ENCODE measurements at regions not wholly inside any gene's neighbourhood (a gene's known extent, or its start where the extent isn't known, plus 50 kb on each side); places are given as distances from the start of the nearest gene placed in this dataset.

DNA sequence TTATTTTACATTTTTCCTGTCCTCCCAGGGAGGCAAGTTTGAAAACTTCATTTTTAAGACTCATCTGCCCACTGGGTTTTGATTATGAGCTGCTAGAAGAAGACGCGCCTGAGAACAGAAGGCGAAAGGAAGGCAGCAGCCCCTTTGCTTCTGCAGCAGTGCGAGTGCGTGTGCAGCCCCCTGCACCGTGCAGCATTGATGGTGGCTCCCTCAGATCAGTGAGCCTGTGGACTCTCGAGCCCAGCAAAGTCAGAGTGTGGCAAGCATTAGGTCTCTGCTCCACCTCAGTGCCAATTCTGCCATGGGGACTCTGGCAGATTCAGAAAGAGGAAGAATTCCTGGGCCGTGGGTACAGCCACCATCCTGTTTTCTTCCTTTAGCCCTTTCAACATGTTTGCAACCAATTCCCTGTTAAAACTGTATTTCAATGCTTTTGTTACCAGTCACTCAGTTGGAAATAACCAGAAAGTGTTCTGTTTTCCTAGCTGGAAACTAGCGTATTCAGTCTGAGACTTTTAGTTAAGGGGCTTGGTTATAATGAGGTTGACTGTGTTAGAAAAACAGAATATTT, 134.8 kb upstream of the OGFRL1 start:
- TF ChIP-seq POLR2A (IDR thresholded peaks at IDR 0.05) (no peak), POLR2AphosphoS5 (IDR thresholded peaks at IDR 0.05) (no peak)
- TF ChIP-seq, protein P1, sequence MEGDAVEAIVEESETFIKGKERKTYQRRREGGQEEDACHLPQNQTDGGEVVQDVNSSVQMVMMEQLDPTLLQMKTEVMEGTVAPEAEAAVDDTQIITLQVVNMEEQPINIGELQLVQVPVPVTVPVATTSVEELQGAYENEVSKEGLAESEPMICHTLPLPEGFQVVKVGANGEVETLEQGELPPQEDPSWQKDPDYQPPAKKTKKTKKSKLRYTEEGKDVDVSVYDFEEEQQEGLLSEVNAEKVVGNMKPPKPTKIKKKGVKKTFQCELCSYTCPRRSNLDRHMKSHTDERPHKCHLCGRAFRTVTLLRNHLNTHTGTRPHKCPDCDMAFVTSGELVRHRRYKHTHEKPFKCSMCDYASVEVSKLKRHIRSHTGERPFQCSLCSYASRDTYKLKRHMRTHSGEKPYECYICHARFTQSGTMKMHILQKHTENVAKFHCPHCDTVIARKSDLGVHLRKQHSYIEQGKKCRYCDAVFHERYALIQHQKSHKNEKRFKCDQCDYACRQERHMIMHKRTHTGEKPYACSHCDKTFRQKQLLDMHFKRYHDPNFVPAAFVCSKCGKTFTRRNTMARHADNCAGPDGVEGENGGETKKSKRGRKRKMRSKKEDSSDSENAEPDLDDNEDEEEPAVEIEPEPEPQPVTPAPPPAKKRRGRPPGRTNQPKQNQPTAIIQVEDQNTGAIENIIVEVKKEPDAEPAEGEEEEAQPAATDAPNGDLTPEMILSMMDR (IDR thresholded peaks at IDR 0.05) = no peak

Measured in breast epithelium (tissue), 3 donors.